Suprapubic skin (tissue), 4 donors: ENCODE measurements at regions not wholly inside any gene's neighbourhood (a gene's known extent, or its start where the extent isn't known, plus 50 kb on each side); places are given as distances from the start of the nearest gene placed in this dataset.

ENCODE experiments used
- CTCF ChIP-seq, 2 donors: fragments of 200-600 bp in 1 of 2; fragments of 450-650 bp in 1 of 2; sonication (generic) in 1 of 2; IDR thresholded peaks; one replicate each; pipeline ENCODE4 v1.5.1; 2016 to 2019; ENCODE audit warnings: antibody characterized with exemption in 2 of 2, mild to moderate bottlenecking in 1 of 2, moderate library complexity in 1 of 2
- EP300 ChIP-seq: sonication (generic); formaldehyde crosslinking; IDR thresholded peaks from one replicate; pipeline ENCODE4 v1.6.1; 2017; ENCODE audit warnings: antibody characterized with exemption
- POLR2A ChIP-seq, 2 donors: fragments of 450-650 bp; IDR thresholded peaks; one replicate each; pipeline ENCODE4 v1.6.1; 2017; ENCODE audit warnings: antibody characterized with exemption in 2 of 2, mild to moderate bottlenecking in 2 of 2, moderate library complexity in 2 of 2
- POLR2AphosphoS5 ChIP-seq, 3 donors: sonication (generic); formaldehyde crosslinking; IDR thresholded peaks; one replicate each; pipeline ENCODE4 v1.6.1; 2017; ENCODE audit warnings: antibody characterized with exemption in 3 of 3

- TF ChIP-seq CTCF (IDR thresholded peaks at IDR 0.05) (no peak), POLR2A (IDR thresholded peaks at IDR 0.05) (no peak), EP300 (no peak), POLR2AphosphoS5 (IDR thresholded peaks at IDR 0.05) (no peak)
Observed at GRCh38 chr16:17843905-17844304, 373.1 kb upstream of the XYLT1 start.
